Keratinocyte (primary cell): ENCODE measurements at regions not wholly inside any gene's neighbourhood (a gene's known extent, or its start where the extent isn't known, plus 50 kb on each side); places are given as distances from the start of the nearest gene placed in this dataset.
"Not testable (repeated sequence)": the region's sequence is repeated elsewhere in the genome, so short reads cannot be mapped to it uniquely, and the experiment has no call there.

Source experiments
- DNase-seq: peaks from one replicate; pipeline ENCODE4 v3.0.0-alpha.2; 2011; ENCODE audit warnings: low read depth, missing footprints, low spot score
- FAIRE-seq: peaks from 2 replicates; lab custom pipeline; 2011; peaks lifted over from hg19 to GRCh38; lab: Jason Lieb, UNC
- H2AFZ ChIP-seq: 2 replicates; pipeline ENCODE4 v1.6.0; 2012; ENCODE audit warnings: low read length, control low read depth, inconsistent platforms; ENCODE audit not compliant: control insufficient read depth
- H3K27ac ChIP-seq: 2 replicates; pipeline ENCODE4 v1.5.1; 2011; ENCODE audit warnings: low read length; ENCODE audit not compliant: control insufficient read depth, insufficient read depth
- H3K27me3 ChIP-seq: 3 replicates; pipeline ENCODE4 v1.6.0; 2011; ENCODE audit warnings: low read length; ENCODE audit not compliant: control insufficient read depth, insufficient read depth; ENCODE audit errors: extremely low read depth
- H3K36me3 ChIP-seq, 2 experiments: 2 replicates in 1 of 2; 3 replicates in 1 of 2; pipeline ENCODE4 v1.5.1; 2011; ENCODE audit warnings: low read length in 2 of 2, mild to moderate bottlenecking in 1 of 2; ENCODE audit not compliant: control insufficient read depth in 2 of 2, insufficient read depth in 2 of 2; ENCODE audit errors: extremely low read depth in 1 of 2
- H3K4me1 ChIP-seq: 3 replicates; pipeline ENCODE4 v1.5.1; 2011; ENCODE audit warnings: low read length; ENCODE audit not compliant: control insufficient read depth, insufficient read depth; ENCODE audit errors: extremely low read depth
- H3K4me2 ChIP-seq: 3 replicates; pipeline ENCODE4 v1.6.0; 2011; ENCODE audit warnings: low read depth, low read length; ENCODE audit not compliant: control insufficient read depth, insufficient read depth; ENCODE audit errors: extremely low read depth
- H3K4me3 ChIP-seq, 3 experiments: fragments of 200-600 bp in 1 of 3; sonication (generic) in 1 of 3; 2 replicates in 2 of 3; 3 replicates in 1 of 3; pipeline ENCODE4 v1.5.1; 2011 to 2016; ENCODE audit warnings: low read length in 3 of 3, mild to moderate bottlenecking in 3 of 3, control low read depth in 2 of 3, inconsistent platforms in 1 of 3, low read depth in 1 of 3, mixed read lengths in 1 of 3, mixed run types in 1 of 3, moderate library complexity in 1 of 3; ENCODE audit not compliant: control insufficient read depth in 2 of 3, insufficient read depth in 2 of 3; ENCODE audit errors: extremely low read depth in 1 of 3
- H3K79me2 ChIP-seq: 2 replicates; pipeline ENCODE4 v1.6.0; 2012; ENCODE audit warnings: low read length; ENCODE audit not compliant: control insufficient read depth, insufficient read depth
- H3K9ac ChIP-seq: 3 replicates; pipeline ENCODE4 v1.6.0; 2011; ENCODE audit warnings: low read length; ENCODE audit not compliant: control insufficient read depth, insufficient read depth; ENCODE audit errors: extremely low read depth
- H3K9me1 ChIP-seq: 3 replicates; pipeline ENCODE4 v1.6.0; 2011; ENCODE audit warnings: low read length; ENCODE audit not compliant: control insufficient read depth, insufficient read depth; ENCODE audit errors: extremely low read depth
- H3K9me3 ChIP-seq: 2 replicates; pipeline ENCODE4 v1.5.1; 2012; ENCODE audit warnings: low read depth, low read length; ENCODE audit not compliant: control insufficient read depth
- H4K20me1 ChIP-seq: 3 replicates; pipeline ENCODE4 v1.6.0; 2011; ENCODE audit warnings: low read length; ENCODE audit not compliant: control insufficient read depth, insufficient read depth; ENCODE audit errors: extremely low read depth
- EZH2 ChIP-seq: IDR thresholded peaks from one replicate; pipeline ENCODE4 v1.6.1; 2012; ENCODE audit warnings: inconsistent platforms, mild to moderate bottlenecking, low read length, moderate library complexity
- dilution Hi-C: fragments of 300-500 bp; cut with MboI; formaldehyde crosslinking; loops from one replicate; pipeline ENCODE4 v1.7.0; 2020; ENCODE audit warnings: low sequenced_read_pairs; ENCODE audit not compliant: extremely low pct_ligation_motif_present
- TF ChIP-seq, protein P1 (sequence below), 3 experiments: IDR thresholded peaks in 1 of 3; conservative IDR thresholded peaks in 1 of 3; optimal IDR thresholded peaks in 1 of 3; 2 replicates in 2 of 3; 3 replicates in 1 of 3; pipeline versions ENCODE3 to v1.5.1; 2011; ENCODE audit warnings: low read length in 3 of 3, mild to moderate bottlenecking in 3 of 3, moderate library complexity in 2 of 3, control low read depth in 1 of 3, inconsistent platforms in 1 of 3; ENCODE audit not compliant: insufficient read depth in 2 of 3; ENCODE audit errors: extremely low read depth in 1 of 3

DNA sequence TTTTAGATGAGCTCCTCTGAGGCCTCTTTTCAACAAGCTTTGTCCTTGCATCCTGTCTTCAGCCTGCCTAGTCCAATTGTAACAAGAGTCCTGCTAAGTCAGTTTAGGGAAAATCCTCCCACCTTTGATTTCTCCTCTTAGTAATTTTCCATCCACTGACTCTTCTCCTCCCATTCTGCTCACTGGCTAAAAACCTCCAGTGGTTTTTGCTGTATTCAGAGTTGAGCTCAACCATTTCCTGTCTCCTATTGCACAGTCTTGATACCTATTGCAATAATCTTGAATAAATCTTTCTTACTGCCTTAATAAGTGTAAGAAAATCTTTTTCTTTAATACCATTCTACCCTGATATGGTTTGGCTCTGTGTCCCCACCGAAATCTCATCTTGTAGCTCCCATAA lies 117.8 kb upstream of the ENPP6 start:
- DNase-seq (no peak), FAIRE-seq (no peak)
- Histone ChIP-seq H2AFZ (no peak overlapping the region), H3K9ac (no peak overlapping the region), H3K27me3 (no peaks in the 10 kb centered on the region), H3K4me3 (no peak overlapping the region), H3K27ac (no peak overlapping the region), H3K4me2 (no peak overlapping the region), H3K9me3 (no peaks in the 10 kb centered on the region), H3K79me2 (no peaks in the 10 kb centered on the region), H3K36me3 (no peaks in the 10 kb centered on the region), H3K4me1 (peaks cover 5% of the 10 kb centered on the region), H3K9me1 (no peaks in the 10 kb centered on the region), H4K20me1 (no peaks in the 10 kb centered on the region)
- TF ChIP-seq, protein P1, sequence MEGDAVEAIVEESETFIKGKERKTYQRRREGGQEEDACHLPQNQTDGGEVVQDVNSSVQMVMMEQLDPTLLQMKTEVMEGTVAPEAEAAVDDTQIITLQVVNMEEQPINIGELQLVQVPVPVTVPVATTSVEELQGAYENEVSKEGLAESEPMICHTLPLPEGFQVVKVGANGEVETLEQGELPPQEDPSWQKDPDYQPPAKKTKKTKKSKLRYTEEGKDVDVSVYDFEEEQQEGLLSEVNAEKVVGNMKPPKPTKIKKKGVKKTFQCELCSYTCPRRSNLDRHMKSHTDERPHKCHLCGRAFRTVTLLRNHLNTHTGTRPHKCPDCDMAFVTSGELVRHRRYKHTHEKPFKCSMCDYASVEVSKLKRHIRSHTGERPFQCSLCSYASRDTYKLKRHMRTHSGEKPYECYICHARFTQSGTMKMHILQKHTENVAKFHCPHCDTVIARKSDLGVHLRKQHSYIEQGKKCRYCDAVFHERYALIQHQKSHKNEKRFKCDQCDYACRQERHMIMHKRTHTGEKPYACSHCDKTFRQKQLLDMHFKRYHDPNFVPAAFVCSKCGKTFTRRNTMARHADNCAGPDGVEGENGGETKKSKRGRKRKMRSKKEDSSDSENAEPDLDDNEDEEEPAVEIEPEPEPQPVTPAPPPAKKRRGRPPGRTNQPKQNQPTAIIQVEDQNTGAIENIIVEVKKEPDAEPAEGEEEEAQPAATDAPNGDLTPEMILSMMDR (optimal IDR thresholded peaks at IDR 0.05 in 1 of 3, IDR thresholded peaks at IDR 0.05 in 1 of 3, conservative IDR thresholded peaks at IDR 0.05 in 1 of 3; ENCODE audit: extremely low read depth in 1 of 3, insufficient read depth in 2 of 3, low read length in 3 of 3): no peak
- TF ChIP-seq EZH2: no peak
- dilution Hi-C loops: no loop called here

DNA sequence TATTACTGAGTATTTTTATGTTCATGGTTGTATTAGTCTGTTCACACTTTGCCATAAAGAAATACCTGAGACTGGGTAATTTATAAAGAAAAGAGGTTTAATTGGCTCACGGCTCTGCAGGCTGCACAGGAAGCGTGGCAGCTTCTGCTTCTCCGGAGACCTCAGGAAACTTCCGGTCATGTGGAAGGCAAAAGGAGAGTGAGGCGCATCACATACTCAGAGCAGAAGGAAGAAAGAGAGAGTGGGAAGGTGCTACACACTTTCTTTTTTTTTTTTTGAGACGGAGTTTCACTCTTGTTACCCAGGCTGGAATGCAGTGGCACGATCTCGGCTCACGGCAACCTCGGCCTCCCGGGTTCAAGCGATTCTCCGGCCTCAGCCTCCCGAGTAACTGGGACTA lies 115.8 kb upstream of the ENPP6 start:
- H3K36me3 ChIP-seq, H3K27ac ChIP-seq, H3K9ac ChIP-seq, DNase-seq, H3K9me1 ChIP-seq, H3K4me3 ChIP-seq, H3K79me2 ChIP-seq, H3K4me2 ChIP-seq, H3K27me3 ChIP-seq, dilution Hi-C loops, H2AFZ ChIP-seq, H3K9me3 ChIP-seq, FAIRE-seq, H4K20me1 ChIP-seq: not testable (repeated sequence)
- peaks cover 12% of the 10 kb centered on the region for H3K4me1 ChIP-seq

DNA sequence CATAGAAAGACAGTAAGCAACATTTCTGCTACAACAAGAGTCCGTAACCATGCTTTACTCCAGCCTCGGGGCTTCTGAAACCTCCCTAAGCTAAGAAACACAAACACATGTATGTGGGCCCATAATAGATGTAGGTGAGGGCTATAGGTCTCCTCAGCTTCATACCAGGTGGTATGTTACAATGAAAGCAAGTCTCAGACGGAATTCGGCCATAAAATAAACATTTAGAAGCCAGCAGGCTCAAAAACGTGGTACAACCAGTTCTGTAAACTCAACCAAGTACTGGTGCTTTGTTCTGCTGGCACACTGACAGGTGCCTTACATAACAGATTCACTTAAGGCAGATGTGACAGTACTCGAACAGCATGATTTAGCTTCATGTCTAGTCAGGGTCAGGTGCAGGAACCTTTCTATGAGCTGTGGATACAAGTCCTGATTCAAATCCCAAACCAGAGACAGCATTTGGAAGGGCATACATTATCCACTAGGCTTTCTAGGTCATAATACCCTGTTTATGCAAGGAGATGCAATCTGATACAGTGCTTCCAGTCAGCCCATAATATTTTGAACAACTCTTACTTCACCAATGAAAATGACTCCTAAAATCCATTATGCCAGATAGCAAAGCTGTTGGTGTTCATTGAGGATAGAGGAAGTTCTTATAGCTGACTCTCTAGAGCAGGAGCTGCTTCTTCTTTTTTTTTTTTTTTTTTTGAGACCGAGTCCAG lies 113.8 kb upstream of the ENPP6 start:
- FAIRE-seq (peak; percentile 66), DNase-seq (no peak)
- Histone ChIP-seq H3K27me3 (no peaks in the 10 kb centered on the region), H3K27ac (no peak overlapping the region), H3K9me1 (no peaks in the 10 kb centered on the region), H3K4me2 (peak overlapping the region; percentile 22), H3K4me1 (peaks cover 21% of the 10 kb centered on the region), H3K79me2 (no peaks in the 10 kb centered on the region), H3K9ac (no peak overlapping the region), H3K4me3 (no peak overlapping the region), H3K36me3 (no peaks in the 10 kb centered on the region), H3K9me3 (no peaks in the 10 kb centered on the region), H4K20me1 (no peaks in the 10 kb centered on the region), H2AFZ (peak overlapping the region; percentile 45)
- no peak for TF ChIP-seq EZH2
- TF ChIP-seq, protein P1 (optimal IDR thresholded peaks at IDR 0.05 in 1 of 3, IDR thresholded peaks at IDR 0.05 in 1 of 3, conservative IDR thresholded peaks at IDR 0.05 in 1 of 3; ENCODE audit: extremely low read depth in 1 of 3, insufficient read depth in 2 of 3, low read length in 3 of 3): no peak
- dilution Hi-C loops: no loop called here
